C4-2B (cell line): ENCODE measurements at regions not wholly inside any gene's neighbourhood (a gene's known extent, or its start where the extent isn't known, plus 50 kb on each side); places are given as distances from the start of the nearest gene placed in this dataset.

Source experiments
- CTCF ChIP-seq: fragments of 450-650 bp; conservative IDR thresholded peaks from 2 replicates; pipeline ENCODE4 v1.5.1; 2017; ENCODE audit warnings: mild to moderate bottlenecking
- ZFX ChIP-seq: fragments of 450-650 bp; IDR thresholded peaks from 2 replicates; pipeline ENCODE4 v1.6.1; 2017

DNA sequence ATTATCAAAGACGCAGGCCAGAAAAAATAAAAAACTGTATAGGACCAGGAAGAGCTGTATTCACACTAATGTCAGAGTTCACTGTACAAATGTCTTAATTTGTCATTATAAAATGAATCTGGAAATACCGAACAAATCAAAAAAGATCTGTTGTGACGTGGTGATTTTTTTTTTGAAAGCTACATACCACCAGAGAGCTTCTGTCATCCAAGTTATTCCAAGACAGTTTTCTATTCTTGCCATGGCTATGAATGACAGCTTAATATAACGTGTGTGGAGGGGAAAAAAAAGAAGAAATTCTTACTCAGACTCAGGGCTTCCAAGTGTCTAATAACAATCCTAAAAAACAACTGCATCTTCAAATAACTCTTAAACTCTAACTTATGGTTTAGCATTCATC lies 328.8 kb upstream of the BTBD3 start:
- TF ChIP-seq ZFX (no peak), CTCF (no peak)
